ENCODE measurements at regions not wholly inside any gene's neighbourhood (a gene's known extent, or its start where the extent isn't known, plus 50 kb on each side); places are given as distances from the start of the nearest gene placed in this dataset.

DNA sequence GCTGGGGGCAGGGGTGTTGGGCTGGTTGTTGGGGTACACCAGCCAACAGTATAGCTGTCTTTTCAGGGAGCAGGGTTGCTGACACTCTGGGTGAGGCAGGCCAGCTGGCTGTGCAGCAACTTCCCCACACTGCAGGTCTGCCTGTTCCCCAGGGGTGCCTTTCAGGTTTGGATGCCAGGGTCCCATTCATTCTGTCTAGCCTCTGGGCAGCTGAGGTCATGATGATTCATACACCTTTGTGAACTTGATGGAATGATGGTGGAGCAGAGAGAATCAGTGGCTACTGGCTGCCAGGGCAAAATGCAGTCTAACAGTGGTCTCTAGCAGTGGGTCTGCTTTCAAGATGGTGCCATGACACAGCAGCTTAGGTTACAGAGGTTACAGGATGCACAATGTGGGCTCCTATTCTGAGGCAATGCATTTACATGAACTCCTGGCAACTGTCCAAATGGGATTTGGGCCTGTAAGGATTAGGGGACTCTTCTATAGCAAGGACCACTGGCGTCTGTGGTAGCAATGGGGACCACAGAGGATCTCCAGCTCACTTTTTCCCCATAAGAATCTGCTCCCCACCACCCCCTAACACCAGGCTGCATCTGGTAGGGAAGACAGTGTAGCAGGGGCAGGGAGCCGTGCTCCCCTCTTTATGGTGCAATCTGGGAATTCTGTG lies 103.7 kb downstream of the FEM1C start:
- TF ChIP-seq POLR2AphosphoS5 (IDR thresholded peaks at IDR 0.05; ENCODE audit: low read depth, low read length): no peak
- no peak for TF ChIP-seq POLR2A (IDR thresholded peaks at IDR 0.05; ENCODE audit: low read depth, low read length)

Measured in GM12892 (cell line).